BJ (cell line): ENCODE measurements at regions not wholly inside any gene's neighbourhood (a gene's known extent, or its start where the extent isn't known, plus 50 kb on each side); places are given as distances from the start of the nearest gene placed in this dataset.

ENCODE experiments used
- CTCF ChIA-PET: fragments of 350-600 bp; formaldehyde crosslinking; extraction: SDS; loops from one replicate; lab custom pipeline; 2021; ENCODE audit warnings: antibody characterized with exemption, inconsistent platforms; lab: Yijun Ruan, JAX
- POLR2A ChIA-PET: fragments of 300-600 bp; sonication (Branson Sonifier 250); formaldehyde crosslinking; extraction: SDS; loops from one replicate; lab custom pipeline; 2021; ENCODE audit warnings: antibody characterized with exemption; lab: Charles Lee
- DNase-seq: peaks from one replicate; pipeline ENCODE4 v3.0.0-alpha.2; 2011; ENCODE audit warnings: low read depth
- H3K27me3 ChIP-seq: 2 replicates; pipeline ENCODE4 v1.6.0; 2011; ENCODE audit warnings: low read length; ENCODE audit not compliant: control insufficient read depth, insufficient read depth
- H3K36me3 ChIP-seq: 2 replicates; pipeline ENCODE4 v1.5.1; 2011; ENCODE audit warnings: low read length; ENCODE audit not compliant: control insufficient read depth, insufficient read depth
- H3K4me3 ChIP-seq: 2 replicates; pipeline ENCODE4 v1.5.1; 2011; ENCODE audit warnings: low read depth, mild to moderate bottlenecking, control low read depth, low read length
- TF ChIP-seq, protein P1 (sequence below): IDR thresholded peaks from 2 replicates; pipeline ENCODE4 v1.5.1; 2011; ENCODE audit warnings: low read depth, mild to moderate bottlenecking, control low read depth, inconsistent platforms, low read length, moderate library complexity; ENCODE audit not compliant: insufficient read depth

DNA sequence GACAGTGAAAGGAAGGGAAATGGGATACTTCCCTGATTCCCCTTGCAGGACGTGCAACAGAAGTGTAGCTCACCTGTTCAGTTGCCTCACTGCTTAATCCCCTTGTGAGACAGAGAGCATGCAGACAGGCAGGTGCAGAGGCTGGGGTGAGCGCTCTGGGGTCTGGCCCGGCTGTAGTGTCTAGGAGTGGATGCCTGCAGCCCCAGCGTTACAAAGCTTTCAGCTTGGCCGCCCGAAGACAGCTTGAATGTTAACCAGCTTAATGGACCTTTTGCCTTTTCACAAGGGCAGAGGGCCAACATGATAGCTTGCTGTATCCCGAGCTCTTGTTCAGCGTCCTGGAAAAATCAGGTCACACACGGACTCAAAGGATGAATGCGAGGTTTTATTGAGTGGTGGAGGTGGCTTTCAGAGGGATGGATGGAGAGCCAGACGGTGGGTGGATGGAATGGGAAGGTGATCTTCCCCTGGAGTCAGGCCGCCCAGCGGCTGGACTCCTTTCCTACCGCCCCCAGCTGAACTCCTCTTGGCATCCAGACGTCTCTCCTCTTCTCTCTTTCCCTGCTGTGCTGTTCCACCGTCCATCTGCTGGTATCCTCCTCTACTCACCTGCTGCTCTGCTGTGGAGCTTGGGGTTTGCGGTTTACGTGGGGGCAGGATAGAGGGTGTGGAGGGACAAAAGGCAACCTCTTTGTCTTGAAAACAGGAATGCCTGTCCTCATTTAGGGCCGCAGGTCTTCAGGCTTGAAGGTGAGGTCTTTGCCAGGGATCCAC, 86.2 kb upstream of the RESF1 start:
- H3K36me3 ChIP-seq = no peaks in the 10 kb centered on the region
- ChIA-PET POLR2A (no interaction called here), CTCF (no interaction called here)
- TF ChIP-seq, protein P1, sequence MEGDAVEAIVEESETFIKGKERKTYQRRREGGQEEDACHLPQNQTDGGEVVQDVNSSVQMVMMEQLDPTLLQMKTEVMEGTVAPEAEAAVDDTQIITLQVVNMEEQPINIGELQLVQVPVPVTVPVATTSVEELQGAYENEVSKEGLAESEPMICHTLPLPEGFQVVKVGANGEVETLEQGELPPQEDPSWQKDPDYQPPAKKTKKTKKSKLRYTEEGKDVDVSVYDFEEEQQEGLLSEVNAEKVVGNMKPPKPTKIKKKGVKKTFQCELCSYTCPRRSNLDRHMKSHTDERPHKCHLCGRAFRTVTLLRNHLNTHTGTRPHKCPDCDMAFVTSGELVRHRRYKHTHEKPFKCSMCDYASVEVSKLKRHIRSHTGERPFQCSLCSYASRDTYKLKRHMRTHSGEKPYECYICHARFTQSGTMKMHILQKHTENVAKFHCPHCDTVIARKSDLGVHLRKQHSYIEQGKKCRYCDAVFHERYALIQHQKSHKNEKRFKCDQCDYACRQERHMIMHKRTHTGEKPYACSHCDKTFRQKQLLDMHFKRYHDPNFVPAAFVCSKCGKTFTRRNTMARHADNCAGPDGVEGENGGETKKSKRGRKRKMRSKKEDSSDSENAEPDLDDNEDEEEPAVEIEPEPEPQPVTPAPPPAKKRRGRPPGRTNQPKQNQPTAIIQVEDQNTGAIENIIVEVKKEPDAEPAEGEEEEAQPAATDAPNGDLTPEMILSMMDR = no peak
- H3K4me3 ChIP-seq = no peak overlapping the region
- no peak for DNase-seq
- H3K27me3 ChIP-seq = no peaks in the 10 kb centered on the region

DNA sequence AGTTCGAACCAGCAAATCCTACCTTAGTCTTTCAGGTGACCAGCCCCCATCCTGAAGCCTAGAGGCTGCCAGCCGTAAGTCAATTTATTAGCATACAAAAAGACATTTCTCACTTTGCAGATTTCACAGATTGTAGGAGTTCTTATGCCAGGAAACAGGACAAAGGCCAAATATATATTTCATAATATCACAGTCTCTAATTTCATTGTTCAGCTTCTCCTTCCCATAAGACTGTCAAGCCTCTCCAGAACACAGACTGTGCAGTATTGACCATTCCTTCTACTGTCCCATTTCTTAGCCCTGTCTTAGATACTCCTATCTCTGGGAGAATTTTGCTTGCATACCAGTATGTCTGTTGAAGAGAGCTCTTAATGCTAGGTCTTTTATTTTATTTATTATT, 89.2 kb upstream of the RESF1 start:
- CTCF ChIA-PET = no interaction called here
- Histone ChIP-seq H3K27me3 (no peaks in the 10 kb centered on the region), H3K36me3 (no peaks in the 10 kb centered on the region), H3K4me3 (no peak overlapping the region)
- DNase-seq = no peak
- TF ChIP-seq, protein P1 = no peak
- POLR2A ChIA-PET = interaction anchor here (0.6 kb wide), 1 partner anchor 219 kb away, joined by 3 read pairs; no protein-coding TSS in a partner anchor

DNA sequence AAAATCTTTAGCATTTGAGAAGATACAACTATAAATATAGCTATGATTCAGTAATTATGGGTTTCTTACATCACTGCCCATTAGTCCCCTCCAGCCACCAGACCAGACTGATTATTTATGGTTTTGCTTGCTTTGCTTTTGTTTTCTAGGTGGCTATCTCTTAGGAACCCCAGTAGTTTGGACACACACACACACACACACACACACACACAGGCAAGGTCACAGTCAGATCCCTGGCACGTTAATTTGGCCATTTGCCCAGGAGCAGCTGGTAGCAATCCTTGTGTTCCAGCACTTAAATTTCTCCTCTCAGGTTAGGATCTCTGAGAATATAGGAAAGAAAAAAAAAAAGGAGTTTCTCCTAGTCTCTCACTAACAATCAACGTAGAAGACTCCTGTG, 90.2 kb upstream of the RESF1 start:
- ChIA-PET POLR2A (no interaction called here), CTCF (interaction anchor here (0.7 kb wide), 1 partner anchor 12 kb away, joined by 3 read pairs; no protein-coding TSS in a partner anchor)
- TF ChIP-seq, protein P1 = no peak
- Histone ChIP-seq H3K27me3 (no peaks in the 10 kb centered on the region), H3K36me3 (no peaks in the 10 kb centered on the region), H3K4me3 (no peak overlapping the region)
- peak; percentile 2 for DNase-seq

DNA sequence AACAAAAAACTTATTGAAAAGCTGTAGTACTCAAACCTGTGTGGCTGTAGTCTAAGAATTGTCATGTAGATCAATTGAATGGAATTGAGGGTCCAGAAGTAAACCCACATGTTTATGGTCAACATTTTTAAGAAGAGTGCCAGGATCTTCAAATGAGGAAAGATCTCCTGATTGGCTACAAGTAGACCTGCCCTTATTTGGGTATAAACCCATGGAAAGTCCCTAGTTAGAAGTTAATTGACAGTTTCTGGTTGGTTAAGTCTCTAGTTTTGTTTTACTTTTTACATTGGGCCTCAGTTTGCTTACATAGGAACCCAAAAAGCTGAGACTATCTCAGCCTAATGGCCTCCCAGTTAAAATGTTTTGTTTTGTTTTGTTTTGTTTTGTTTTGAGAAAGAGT, 91.9 kb upstream of the RESF1 start:
- Histone ChIP-seq H3K36me3 (no peaks in the 10 kb centered on the region), H3K27me3 (no peaks in the 10 kb centered on the region), H3K4me3 (no peak overlapping the region)
- POLR2A ChIA-PET = no interaction called here
- DNase-seq = no peak
- CTCF ChIA-PET = no interaction called here
- TF ChIP-seq, protein P1 = no peak

DNA sequence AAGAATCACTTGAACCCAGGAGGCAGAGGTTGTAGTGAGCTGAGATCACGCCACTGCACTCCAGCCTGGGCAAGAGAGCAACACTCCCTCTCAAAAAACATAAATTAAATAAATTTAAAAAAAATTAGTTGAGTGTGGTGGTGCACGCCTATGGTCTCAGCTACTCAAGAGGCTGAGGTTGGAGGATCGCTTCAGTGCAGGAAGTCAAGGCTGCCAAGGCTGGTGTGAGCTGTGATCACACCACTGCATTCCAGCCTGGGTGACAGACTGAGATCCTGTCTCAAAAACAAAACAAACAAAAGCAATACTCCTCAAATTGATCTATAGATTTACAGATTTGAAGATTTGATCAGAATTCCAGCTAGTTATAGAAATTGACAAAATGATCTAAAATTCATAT, 92.7 kb upstream of the RESF1 start:
- POLR2A ChIA-PET = no interaction called here
- CTCF ChIA-PET = no interaction called here
- H3K27me3 ChIP-seq = no peaks in the 10 kb centered on the region
- H3K4me3 ChIP-seq = no peak overlapping the region
- DNase-seq = no peak
- TF ChIP-seq, protein P1 = no peak
- no peaks in the 10 kb centered on the region for H3K36me3 ChIP-seq
